Sigmoid colon (tissue), 6 donors: ENCODE measurements at regions not wholly inside any gene's neighbourhood (a gene's known extent, or its start where the extent isn't known, plus 50 kb on each side); places are given as distances from the start of the nearest gene placed in this dataset.

ENCODE experiments used
- DNase-seq: peaks from one replicate; pipeline ENCODE4 v3.0.0-alpha.2; 2019
- H3K27ac ChIP-seq, 4 donors: fragments of 200-600 bp; sonication (generic); one replicate each; pipeline ENCODE4 v1.5.1; 2016 to 2019; ENCODE audit warnings: mild to moderate bottlenecking in 1 of 4
- H3K27me3 ChIP-seq, 3 donors: fragments of 200-600 bp; sonication (generic); one replicate each; pipeline ENCODE4 v1.5.1; 2019; ENCODE audit warnings: mild to moderate bottlenecking in 1 of 3
- H3K36me3 ChIP-seq, 4 donors: fragments of 200-600 bp; sonication (generic); one replicate each; pipeline ENCODE4 v1.5.1; 2016 to 2019
- H3K4me1 ChIP-seq, 4 donors: fragments of 200-600 bp; sonication (generic); one replicate each; pipeline ENCODE4 v1.5.1; 2017 to 2019
- H3K4me3 ChIP-seq, 4 donors: fragments of 200-600 bp; sonication (generic); one replicate each; pipeline ENCODE4 v1.5.1; 2017 to 2019; ENCODE audit warnings: mild to moderate bottlenecking in 2 of 4, moderate library complexity in 1 of 4
- H3K9me3 ChIP-seq, 4 donors: fragments of 200-600 bp in 3 of 4; sonication (generic) in 3 of 4; one replicate each; pipeline versions ENCODE4 v1.5.1 to v1.6.1; 2013 to 2019
- EP300 ChIP-seq, 4 donors: sonication (generic); formaldehyde crosslinking; IDR thresholded peaks; one replicate each; pipeline ENCODE4 v1.6.1; 2017; ENCODE audit warnings: antibody characterized with exemption in 4 of 4
- POLR2A ChIP-seq, 2 donors: fragments of 450-650 bp; IDR thresholded peaks; one replicate each; pipeline ENCODE4 v1.6.1; 2016; ENCODE audit warnings: antibody characterized with exemption in 2 of 2, mild to moderate bottlenecking in 2 of 2, moderate library complexity in 2 of 2
- POLR2AphosphoS5 ChIP-seq, 4 donors: sonication (generic); formaldehyde crosslinking; IDR thresholded peaks; one replicate each; pipeline ENCODE4 v1.6.1; 2017; ENCODE audit warnings: antibody characterized with exemption in 4 of 4
- WGBS, 2 donors: extraction: QIAGEN DNeasy Blood & Tissue Kit; methylation state at CpG; one replicate each; pipeline ENCODE4 v1.1.7; 2013; 5-methylcytosine and 5-hydroxymethylcytosine counted together
- intact Hi-C: fragments of 100-400 bp; cut with DNase I; formaldehyde crosslinking; loops from one replicate; pipeline ENCODE4 v1.15.1; 2023
- TF ChIP-seq, protein P1 (sequence below), 4 experiments: fragments of 450-650 bp in 3 of 4; fragments of 200-600 bp in 1 of 4; IDR thresholded peaks; one replicate each; pipeline ENCODE4 v1.5.1; 2016 to 2019; ENCODE audit warnings: antibody characterized with exemption in 4 of 4, mild to moderate bottlenecking in 3 of 4, moderate library complexity in 2 of 4
- donor health status: healthy with polysubstance abuse.
- donor health status: healthy.

DNA sequence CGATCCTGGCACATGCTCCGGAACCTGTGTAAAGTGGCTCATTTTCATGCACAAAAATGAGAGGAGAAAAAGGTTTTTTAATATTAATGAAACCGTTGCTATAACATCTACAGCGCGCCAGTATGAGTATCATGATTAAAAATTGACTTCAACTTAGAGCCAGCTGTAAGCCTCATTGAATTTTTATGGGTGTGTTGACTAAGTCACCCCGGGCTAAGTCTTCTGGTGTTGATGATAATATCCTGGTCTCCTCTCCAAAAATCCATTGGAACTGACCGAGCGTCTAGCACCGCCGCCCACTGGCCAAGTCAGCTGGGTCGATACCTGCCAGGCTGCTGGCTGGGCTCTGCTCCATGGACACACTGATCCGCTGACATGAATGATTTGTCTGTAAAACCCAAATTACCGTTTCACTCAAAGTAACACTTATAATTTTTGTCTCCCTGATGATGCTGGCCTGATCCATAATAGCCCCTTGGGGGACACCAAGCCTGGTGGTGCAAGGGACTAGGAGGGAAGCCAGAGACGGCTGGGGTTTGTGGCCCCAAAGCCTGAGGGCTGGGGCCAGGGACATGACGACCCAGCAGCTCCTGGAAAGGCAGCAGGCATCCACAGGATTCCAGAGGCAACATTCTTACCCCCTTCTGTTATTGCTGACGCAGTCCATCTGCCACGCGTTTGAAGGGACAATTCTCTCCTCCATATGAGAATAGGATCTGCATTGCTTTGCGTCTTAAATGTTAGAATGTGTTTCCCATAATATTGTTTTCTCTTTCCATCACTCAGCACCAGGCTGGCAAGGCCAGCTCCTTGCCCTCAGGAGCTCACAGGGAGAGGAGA lies 131.0 kb upstream of the PPP2R2D start:
- intact Hi-C loops: no loop called here

DNA sequence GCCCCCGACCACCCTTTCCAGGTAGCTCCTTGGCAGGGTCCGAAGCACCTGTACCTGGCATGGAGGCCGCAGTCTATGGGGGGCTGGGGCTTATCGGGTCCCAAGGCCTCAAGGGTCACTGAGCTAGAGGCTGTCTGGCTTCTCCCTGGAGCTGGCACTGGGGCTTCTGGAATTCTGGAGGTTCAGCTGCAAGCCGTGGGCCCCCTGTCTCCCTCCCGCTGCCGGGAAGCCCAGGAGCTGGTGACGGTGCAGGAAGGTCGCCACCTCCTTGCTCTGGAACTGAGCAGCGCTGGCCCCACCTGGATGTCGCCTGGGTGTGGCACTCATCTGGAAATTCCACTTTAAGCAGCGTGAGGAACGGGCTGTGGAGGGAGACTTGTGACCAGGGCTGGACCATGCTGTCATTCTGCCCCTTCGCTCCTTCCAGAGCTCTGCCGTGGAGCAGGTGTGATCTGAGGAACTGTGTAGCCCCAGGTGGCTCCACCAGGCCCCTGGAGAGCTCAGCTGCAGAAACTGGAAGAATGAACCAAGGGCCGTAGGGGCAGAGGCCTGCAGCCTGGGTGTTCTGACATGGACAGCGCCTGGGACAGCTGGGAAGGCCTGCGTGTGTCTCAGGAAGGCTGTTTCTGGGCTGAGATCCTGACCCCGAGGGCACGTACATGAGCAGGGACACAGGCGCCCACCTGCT lies 129.7 kb upstream of the PPP2R2D start:
- H3K27me3 ChIP-seq: peaks cover 0 to 10% (median 0%) of the 10 kb centered on the region in 3 donors
- TF ChIP-seq EP300 (IDR thresholded peaks at IDR 0.05) (no peak), POLR2AphosphoS5 (IDR thresholded peaks at IDR 0.05) (no peak), POLR2A (IDR thresholded peaks at IDR 0.05) (no peak)
- TF ChIP-seq, protein P1, sequence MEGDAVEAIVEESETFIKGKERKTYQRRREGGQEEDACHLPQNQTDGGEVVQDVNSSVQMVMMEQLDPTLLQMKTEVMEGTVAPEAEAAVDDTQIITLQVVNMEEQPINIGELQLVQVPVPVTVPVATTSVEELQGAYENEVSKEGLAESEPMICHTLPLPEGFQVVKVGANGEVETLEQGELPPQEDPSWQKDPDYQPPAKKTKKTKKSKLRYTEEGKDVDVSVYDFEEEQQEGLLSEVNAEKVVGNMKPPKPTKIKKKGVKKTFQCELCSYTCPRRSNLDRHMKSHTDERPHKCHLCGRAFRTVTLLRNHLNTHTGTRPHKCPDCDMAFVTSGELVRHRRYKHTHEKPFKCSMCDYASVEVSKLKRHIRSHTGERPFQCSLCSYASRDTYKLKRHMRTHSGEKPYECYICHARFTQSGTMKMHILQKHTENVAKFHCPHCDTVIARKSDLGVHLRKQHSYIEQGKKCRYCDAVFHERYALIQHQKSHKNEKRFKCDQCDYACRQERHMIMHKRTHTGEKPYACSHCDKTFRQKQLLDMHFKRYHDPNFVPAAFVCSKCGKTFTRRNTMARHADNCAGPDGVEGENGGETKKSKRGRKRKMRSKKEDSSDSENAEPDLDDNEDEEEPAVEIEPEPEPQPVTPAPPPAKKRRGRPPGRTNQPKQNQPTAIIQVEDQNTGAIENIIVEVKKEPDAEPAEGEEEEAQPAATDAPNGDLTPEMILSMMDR (IDR thresholded peaks at IDR 0.05): no peak
- 50 to 76% methylated on average over 21 of the region's 21 CpGs for WGBS, 2 donors
- DNase-seq: peak; percentile 46
- H3K9me3 ChIP-seq: no peaks in the 10 kb centered on the region
- H3K36me3 ChIP-seq: no peaks in the 10 kb centered on the region
- no peak overlapping the region for H3K27ac ChIP-seq
- no peak overlapping the region for H3K4me3 ChIP-seq
- intact Hi-C loops: no loop called here
- peaks cover 0 to 4% (median 0%) of the 10 kb centered on the region in 4 donors for H3K4me1 ChIP-seq

More for the DNA sequence above, 131.0 kb upstream of the PPP2R2D start:
- H3K27me3 ChIP-seq: peaks cover 0 to 5% (median 0%) of the 10 kb centered on the region in 3 donors
- WGBS, 2 donors: 83 to 85% methylated on average over 19 of the region's 19 CpGs
- DNase-seq: peak; percentile 43
- H3K27ac ChIP-seq: no peak overlapping the region
- H3K9me3 ChIP-seq: no peaks in the 10 kb centered on the region
- TF ChIP-seq, protein P1 (IDR thresholded peaks at IDR 0.05): no peak
- TF ChIP-seq EP300 (IDR thresholded peaks at IDR 0.05) (no peak), POLR2A (IDR thresholded peaks at IDR 0.05) (no peak), POLR2AphosphoS5 (IDR thresholded peaks at IDR 0.05) (no peak)
- no peak overlapping the region for H3K4me3 ChIP-seq
- peaks cover 0 to 4% (median 0%) of the 10 kb centered on the region in 4 donors for H3K4me1 ChIP-seq
- H3K36me3 ChIP-seq: no peaks in the 10 kb centered on the region

DNA sequence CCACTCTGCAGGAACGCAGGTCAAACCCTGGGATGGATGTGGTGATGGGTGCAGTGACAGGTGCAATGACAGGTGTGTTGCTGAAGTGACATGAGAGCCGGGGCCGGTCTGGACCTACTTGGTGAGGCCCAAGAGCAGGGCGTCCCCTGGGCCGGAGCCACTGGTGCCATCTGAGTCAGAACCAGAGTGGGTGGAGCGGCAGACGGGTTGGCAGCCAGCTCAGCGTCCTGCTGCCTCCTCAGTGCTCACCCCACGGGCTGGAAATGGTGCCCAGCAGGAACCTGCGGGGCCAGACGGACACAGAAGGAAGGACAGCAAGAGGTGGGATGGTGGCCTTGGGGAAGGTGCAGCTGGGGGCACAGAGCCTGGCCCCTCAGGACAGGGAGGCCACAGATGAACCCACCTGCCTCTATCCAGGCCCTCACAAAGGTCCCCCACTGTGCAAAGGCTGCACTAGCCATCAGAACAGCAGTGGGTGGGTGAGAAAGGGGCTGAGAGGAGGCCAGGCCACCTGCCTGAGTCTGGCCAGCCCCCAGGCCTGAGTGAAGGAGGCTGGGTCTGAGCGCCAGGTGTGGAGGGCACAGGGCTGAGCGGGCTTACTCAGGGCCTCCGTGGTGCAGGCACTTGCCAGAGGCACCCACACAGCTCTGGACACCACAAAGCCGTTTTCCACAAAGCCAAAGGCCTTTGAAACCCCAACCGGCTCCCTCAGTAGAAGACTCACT lies 129.0 kb upstream of the PPP2R2D start:
- no peaks in the 10 kb centered on the region for H3K36me3 ChIP-seq
- TF ChIP-seq POLR2A (IDR thresholded peaks at IDR 0.05) (no peak), POLR2AphosphoS5 (IDR thresholded peaks at IDR 0.05) (no peak), EP300 (IDR thresholded peaks at IDR 0.05) (no peak)
- TF ChIP-seq, protein P1 (IDR thresholded peaks at IDR 0.05): no peak
- DNase-seq: peak; percentile 56
- intact Hi-C loops: no loop called here
- H3K27me3 ChIP-seq: peaks cover 0 to 10% (median 0%) of the 10 kb centered on the region in 3 donors
- H3K4me1 ChIP-seq: peaks cover 0 to 4% (median 0%) of the 10 kb centered on the region in 4 donors
- WGBS, 2 donors: 86 to 89% methylated on average over 16 of the region's 16 CpGs
- no peak overlapping the region for H3K27ac ChIP-seq
- peaks cover 0 to 5% (median 2%) of the 10 kb centered on the region in 4 donors for H3K9me3 ChIP-seq
- no peak overlapping the region for H3K4me3 ChIP-seq

DNA sequence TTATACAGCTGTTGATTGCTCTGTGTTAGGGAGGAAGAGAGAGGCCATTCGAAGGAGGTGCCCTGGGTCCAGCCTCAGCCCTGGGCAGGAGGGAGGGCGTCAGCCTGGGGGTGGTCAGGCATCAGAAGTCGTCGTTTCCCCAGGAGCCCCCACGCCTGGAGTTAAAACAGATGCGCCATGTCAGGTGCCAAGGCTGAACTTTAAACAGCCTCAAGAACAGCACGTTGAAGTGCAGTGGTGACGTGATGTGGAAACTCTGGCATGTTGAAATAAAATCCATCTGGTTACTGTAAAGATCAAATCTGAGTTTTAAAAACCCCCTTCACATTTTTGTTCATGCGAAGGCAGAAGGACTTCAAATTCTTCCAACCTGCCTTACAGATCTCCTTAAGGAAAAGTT lies 128.4 kb upstream of the PPP2R2D start:
- intact Hi-C loops: no loop called here
- Histone ChIP-seq H3K4me3 (no peak overlapping the region), H3K36me3 (no peaks in the 10 kb centered on the region), H3K27me3 (peaks cover 0 to 10% (median 0%) of the 10 kb centered on the region in 3 donors), H3K9me3 (peaks cover 2 to 11% (median 7%) of the 10 kb centered on the region in 4 donors), H3K27ac (no peak overlapping the region), H3K4me1 (peaks cover 0 to 4% (median 0%) of the 10 kb centered on the region in 4 donors)
- peak; percentile 34 for DNase-seq
- TF ChIP-seq, protein P1 (IDR thresholded peaks at IDR 0.05): no peak
- TF ChIP-seq EP300 (IDR thresholded peaks at IDR 0.05) (no peak), POLR2A (IDR thresholded peaks at IDR 0.05) (no peak), POLR2AphosphoS5 (IDR thresholded peaks at IDR 0.05) (no peak)
- WGBS, 2 donors: 68 to 71% methylated on average over 9 of the region's 9 CpGs
